ENCODE measurements at regions not wholly inside any gene's neighbourhood (a gene's known extent, or its start where the extent isn't known, plus 50 kb on each side); places are given as distances from the start of the nearest gene placed in this dataset.

DNA sequence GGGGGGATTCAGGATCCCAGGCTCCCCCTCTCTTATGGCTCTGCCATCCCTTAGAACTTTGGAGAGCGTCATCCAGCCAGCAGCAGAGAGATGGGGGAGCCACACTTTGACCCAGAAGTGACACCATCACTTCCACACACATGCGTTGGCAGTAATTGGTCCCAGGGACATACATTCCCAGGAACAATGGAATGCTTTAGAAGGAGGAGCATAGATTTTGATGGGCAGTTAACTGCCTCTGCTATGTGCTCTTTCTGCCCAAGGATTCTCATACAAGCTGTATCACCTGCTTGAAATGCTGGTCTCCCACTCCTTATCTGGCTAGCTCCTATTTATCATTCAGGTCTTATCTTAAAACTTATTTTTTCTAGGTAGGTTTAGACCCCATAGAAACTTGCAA is 109.0 kb upstream of the RPH3A start:
- TF ChIP-seq, protein P1, sequence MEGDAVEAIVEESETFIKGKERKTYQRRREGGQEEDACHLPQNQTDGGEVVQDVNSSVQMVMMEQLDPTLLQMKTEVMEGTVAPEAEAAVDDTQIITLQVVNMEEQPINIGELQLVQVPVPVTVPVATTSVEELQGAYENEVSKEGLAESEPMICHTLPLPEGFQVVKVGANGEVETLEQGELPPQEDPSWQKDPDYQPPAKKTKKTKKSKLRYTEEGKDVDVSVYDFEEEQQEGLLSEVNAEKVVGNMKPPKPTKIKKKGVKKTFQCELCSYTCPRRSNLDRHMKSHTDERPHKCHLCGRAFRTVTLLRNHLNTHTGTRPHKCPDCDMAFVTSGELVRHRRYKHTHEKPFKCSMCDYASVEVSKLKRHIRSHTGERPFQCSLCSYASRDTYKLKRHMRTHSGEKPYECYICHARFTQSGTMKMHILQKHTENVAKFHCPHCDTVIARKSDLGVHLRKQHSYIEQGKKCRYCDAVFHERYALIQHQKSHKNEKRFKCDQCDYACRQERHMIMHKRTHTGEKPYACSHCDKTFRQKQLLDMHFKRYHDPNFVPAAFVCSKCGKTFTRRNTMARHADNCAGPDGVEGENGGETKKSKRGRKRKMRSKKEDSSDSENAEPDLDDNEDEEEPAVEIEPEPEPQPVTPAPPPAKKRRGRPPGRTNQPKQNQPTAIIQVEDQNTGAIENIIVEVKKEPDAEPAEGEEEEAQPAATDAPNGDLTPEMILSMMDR (IDR thresholded peaks at IDR 0.05) = no peak
- no peak for TF ChIP-seq EZH2 (IDR thresholded peaks at IDR 0.05)

All from neural progenitor cell (in vitro differentiated cells).